ENCODE measurements at regions not wholly inside any gene's neighbourhood (a gene's known extent, or its start where the extent isn't known, plus 50 kb on each side); places are given as distances from the start of the nearest gene placed in this dataset.
A peak's percentile ranks its signal among the peaks of the same experiment; 100 is the strongest.

- TF ChIP-seq ZNF207 (IDR thresholded peaks at IDR 0.05; ENCODE audit: borderline replicate concordance) (0 out of 2 replicates have a peak, but pooled peaks have one; percentile 23), FOXK2 (IDR thresholded peaks at IDR 0.05) (no peak), TCF3 (IDR thresholded peaks at IDR 0.05; ENCODE audit: borderline replicate concordance, insufficient read depth, low read depth, low read length) (no peak), EED (IDR thresholded peaks at IDR 0.05; ENCODE audit: low read depth) (no peak), ZNF217 (IDR thresholded peaks at IDR 0.05) (no peak), ASH2L (IDR thresholded peaks at IDR 0.05; ENCODE audit: borderline replicate concordance, low read depth) (no peak), TBL1XR1 (IDR thresholded peaks at IDR 0.05; ENCODE audit: low read depth, low read length) (no peak), SRF (IDR thresholded peaks at IDR 0.05; ENCODE audit: low read depth in 2 of 2, low read length in 2 of 2) (no peak), JUNB (IDR thresholded peaks at IDR 0.05) (no peak), HDAC6 (IDR thresholded peaks at IDR 0.05; ENCODE audit: unreplicated experiment) (no peak)
- TF ChIP-seq, protein P1, sequence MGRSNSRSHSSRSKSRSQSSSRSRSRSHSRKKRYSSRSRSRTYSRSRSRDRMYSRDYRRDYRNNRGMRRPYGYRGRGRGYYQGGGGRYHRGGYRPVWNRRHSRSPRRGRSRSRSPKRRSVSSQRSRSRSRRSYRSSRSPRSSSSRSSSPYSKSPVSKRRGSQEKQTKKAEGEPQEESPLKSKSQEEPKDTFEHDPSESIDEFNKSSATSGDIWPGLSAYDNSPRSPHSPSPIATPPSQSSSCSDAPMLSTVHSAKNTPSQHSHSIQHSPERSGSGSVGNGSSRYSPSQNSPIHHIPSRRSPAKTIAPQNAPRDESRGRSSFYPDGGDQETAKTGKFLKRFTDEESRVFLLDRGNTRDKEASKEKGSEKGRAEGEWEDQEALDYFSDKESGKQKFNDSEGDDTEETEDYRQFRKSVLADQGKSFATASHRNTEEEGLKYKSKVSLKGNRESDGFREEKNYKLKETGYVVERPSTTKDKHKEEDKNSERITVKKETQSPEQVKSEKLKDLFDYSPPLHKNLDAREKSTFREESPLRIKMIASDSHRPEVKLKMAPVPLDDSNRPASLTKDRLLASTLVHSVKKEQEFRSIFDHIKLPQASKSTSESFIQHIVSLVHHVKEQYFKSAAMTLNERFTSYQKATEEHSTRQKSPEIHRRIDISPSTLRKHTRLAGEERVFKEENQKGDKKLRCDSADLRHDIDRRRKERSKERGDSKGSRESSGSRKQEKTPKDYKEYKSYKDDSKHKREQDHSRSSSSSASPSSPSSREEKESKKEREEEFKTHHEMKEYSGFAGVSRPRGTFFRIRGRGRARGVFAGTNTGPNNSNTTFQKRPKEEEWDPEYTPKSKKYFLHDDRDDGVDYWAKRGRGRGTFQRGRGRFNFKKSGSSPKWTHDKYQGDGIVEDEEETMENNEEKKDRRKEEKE (IDR thresholded peaks at IDR 0.05) = no peak
Measured at GRCh38 chr16:85989863-85990643, 91.1 kb downstream of the IRF8 start (continued).

Measured in GM12878 (cell line).